H9 (cell line): ENCODE measurements at regions not wholly inside any gene's neighbourhood (a gene's known extent, or its start where the extent isn't known, plus 50 kb on each side); places are given as distances from the start of the nearest gene placed in this dataset.

Experiments
- DNase-seq: peaks from one replicate; pipeline ENCODE4 v3.0.0-alpha.2; 2017
- H2AFZ ChIP-seq: one replicate; pipeline ENCODE4 v1.6.1; 2013; ENCODE audit warnings: mild to moderate bottlenecking, low read length, control low read depth, moderate library complexity
- H2AK5ac ChIP-seq: 2 replicates; pipeline ENCODE4 v1.6.1; 2013; ENCODE audit warnings: low read length, control low read depth, mixed read lengths; ENCODE audit not compliant: insufficient read length
- H2BK120ac ChIP-seq: one replicate; pipeline ENCODE4 v1.6.1; 2013; ENCODE audit warnings: low read depth, mild to moderate bottlenecking, low read length, control low read depth, inconsistent platforms; ENCODE audit not compliant: poor library complexity, severe bottlenecking
- H2BK12ac ChIP-seq: 2 replicates; pipeline ENCODE4 v1.6.1; 2013; ENCODE audit warnings: low read length, control low read depth, mixed read lengths, low read depth; ENCODE audit not compliant: insufficient read length
- H2BK15ac ChIP-seq: 2 replicates; pipeline ENCODE4 v1.6.1; 2013; ENCODE audit warnings: low read depth, low read length, control low read depth
- H2BK20ac ChIP-seq: one replicate; pipeline ENCODE4 v1.6.1; 2013; ENCODE audit warnings: low read depth, mild to moderate bottlenecking, low read length, control low read depth, inconsistent platforms; ENCODE audit not compliant: poor library complexity, severe bottlenecking
- H2BK5ac ChIP-seq: 2 replicates; pipeline ENCODE4 v1.6.1; 2013; ENCODE audit warnings: low read length, control low read depth, mixed read lengths; ENCODE audit not compliant: insufficient read length
- H3K14ac ChIP-seq: 2 replicates; pipeline ENCODE4 v1.6.1; 2013; ENCODE audit warnings: low read length, control low read depth; ENCODE audit not compliant: insufficient read depth
- H3K18ac ChIP-seq: 2 replicates; pipeline ENCODE4 v1.6.1; 2013; ENCODE audit warnings: low read depth, mild to moderate bottlenecking, mixed read lengths, low read length, control low read depth; ENCODE audit not compliant: insufficient read length
- H3K23ac ChIP-seq: 2 replicates; pipeline ENCODE4 v1.6.1; 2013; ENCODE audit warnings: low read length, control low read depth, mixed read lengths, low read depth; ENCODE audit not compliant: insufficient read length
- H3K23me2 ChIP-seq: 2 replicates; pipeline ENCODE4 v1.6.1; 2013; ENCODE audit warnings: low read depth, mild to moderate bottlenecking, mixed read lengths, low read length, control low read depth; ENCODE audit not compliant: insufficient read length, poor library complexity, severe bottlenecking
- H3K27ac ChIP-seq: 2 replicates; pipeline ENCODE4 v1.5.1; 2013; ENCODE audit warnings: low read length, control low read depth, mixed read lengths, low read depth; ENCODE audit not compliant: insufficient read length
- H3K27me3 ChIP-seq: 2 replicates; pipeline ENCODE4 v1.6.1; 2013; ENCODE audit warnings: low read length, control low read depth, inconsistent platforms; ENCODE audit not compliant: insufficient read depth
- H3K4ac ChIP-seq: 2 replicates; pipeline ENCODE4 v1.6.1; 2013; ENCODE audit warnings: low read depth, mild to moderate bottlenecking, control low read depth, inconsistent platforms, low read length, moderate library complexity
- H3K4me1 ChIP-seq: 2 replicates; pipeline ENCODE4 v1.6.1; 2013; ENCODE audit warnings: low read length, control low read depth, inconsistent platforms; ENCODE audit not compliant: insufficient read depth
- H3K4me2 ChIP-seq: 2 replicates; pipeline ENCODE4 v1.6.1; 2013; ENCODE audit warnings: low read length, control low read depth, mixed read lengths; ENCODE audit not compliant: insufficient read length, insufficient read depth
- H3K56ac ChIP-seq: 2 replicates; pipeline ENCODE4 v1.6.1; 2013; ENCODE audit warnings: low read depth, mild to moderate bottlenecking, mixed read lengths, low read length, control low read depth; ENCODE audit not compliant: insufficient read length
- H3K79me1 ChIP-seq: 2 replicates; pipeline ENCODE4 v1.6.1; 2013; ENCODE audit warnings: low read depth, mild to moderate bottlenecking, moderate library complexity, low read length, control low read depth, inconsistent platforms; ENCODE audit not compliant: insufficient read depth, poor library complexity, severe bottlenecking
- H3K79me2 ChIP-seq: 2 replicates; pipeline ENCODE4 v1.6.1; 2013; ENCODE audit warnings: low read length, control low read depth, inconsistent platforms; ENCODE audit not compliant: insufficient read depth
- H3K9ac ChIP-seq: 2 replicates; pipeline ENCODE4 v1.6.1; 2013; ENCODE audit warnings: low read length, control low read depth, mixed read lengths; ENCODE audit not compliant: insufficient read length; ENCODE audit errors: extremely low read depth
- H3K9me3 ChIP-seq: one replicate; pipeline ENCODE4 v1.6.1; 2013; ENCODE audit warnings: low read depth, low read length, inconsistent platforms; ENCODE audit not compliant: control insufficient read depth
- H3T11ph ChIP-seq: one replicate; pipeline ENCODE4 v1.6.1; 2013; ENCODE audit warnings: mild to moderate bottlenecking, low read length, control low read depth, inconsistent platforms
- H4K20me1 ChIP-seq: one replicate; pipeline ENCODE4 v1.6.1; 2013; ENCODE audit not compliant: control insufficient read depth, insufficient read length, insufficient read depth
- H4K5ac ChIP-seq: 2 replicates; pipeline ENCODE4 v1.6.1; 2013; ENCODE audit warnings: low read depth, mild to moderate bottlenecking, mixed read lengths, low read length, control low read depth; ENCODE audit not compliant: insufficient read length
- H4K8ac ChIP-seq: replicated peaks from 2 replicates; pipeline ENCODE4 v1.6.1; 2013; ENCODE audit warnings: low read length, control low read depth, mixed read lengths, low read depth; ENCODE audit not compliant: insufficient read length
- H4K91ac ChIP-seq: 2 replicates; pipeline ENCODE4 v1.6.1; 2013; ENCODE audit warnings: low read depth, mild to moderate bottlenecking, moderate library complexity, mixed read lengths, low read length, control low read depth; ENCODE audit not compliant: insufficient read length
- H3K27ac Mint-ChIP-seq, 3 experiments: 2 replicates in 2 of 3; 3 replicates in 1 of 3; pipeline ENCODE4 v1.8.0; 2020 to 2021; ENCODE audit warnings: mixed read lengths in 3 of 3, mild to moderate bottlenecking in 1 of 3, moderate library complexity in 1 of 3
- H3K27me3 Mint-ChIP-seq: 2 replicates; pipeline ENCODE4 v1.8.0; 2021; ENCODE audit warnings: low read depth, mild to moderate bottlenecking, moderate library complexity, mixed read lengths
- H3K36me3 Mint-ChIP-seq, 3 experiments: 2 replicates in 2 of 3; 3 replicates in 1 of 3; pipeline ENCODE4 v1.8.0; 2020 to 2021; ENCODE audit warnings: low read depth in 3 of 3, mixed read lengths in 3 of 3; ENCODE audit not compliant: insufficient read depth in 1 of 3
- H3K4me1 Mint-ChIP-seq, 2 experiments: 2 replicates each; pipeline ENCODE4 v1.8.0; 2020; ENCODE audit warnings: mixed read lengths in 2 of 2
- H3K4me3 Mint-ChIP-seq, 2 experiments: 2 replicates in 1 of 2; 3 replicates in 1 of 2; pipeline ENCODE4 v1.8.0; 2020 to 2021; ENCODE audit warnings: mild to moderate bottlenecking in 2 of 2, mixed read lengths in 2 of 2, moderate library complexity in 1 of 2
- H3K9me3 Mint-ChIP-seq, 2 experiments: 2 replicates in 1 of 2; 3 replicates in 1 of 2; pipeline ENCODE4 v1.8.0; 2020; ENCODE audit warnings: mild to moderate bottlenecking in 2 of 2, mixed read lengths in 2 of 2, moderate library complexity in 1 of 2
- WGBS: extraction: QIAGEN DNeasy Blood & Tissue Kit; methylation state at CpG from one replicate; pipeline ENCODE4 v1.1.7; 2013; ENCODE audit warnings: missing lambda C conversion rate, low lambda C conversion rate, mixed read lengths; ENCODE audit not compliant: insufficient read length; ENCODE audit errors: extremely low coverage; 5-methylcytosine and 5-hydroxymethylcytosine counted together
- TF ChIP-seq, protein P1 (sequence below): fragments of 200-600 bp; sonication (generic); conservative IDR thresholded peaks from 3 replicates; pipeline ENCODE4 v1.8.0; 2021; ENCODE audit warnings: antibody characterized with exemption, mild to moderate bottlenecking

DNA sequence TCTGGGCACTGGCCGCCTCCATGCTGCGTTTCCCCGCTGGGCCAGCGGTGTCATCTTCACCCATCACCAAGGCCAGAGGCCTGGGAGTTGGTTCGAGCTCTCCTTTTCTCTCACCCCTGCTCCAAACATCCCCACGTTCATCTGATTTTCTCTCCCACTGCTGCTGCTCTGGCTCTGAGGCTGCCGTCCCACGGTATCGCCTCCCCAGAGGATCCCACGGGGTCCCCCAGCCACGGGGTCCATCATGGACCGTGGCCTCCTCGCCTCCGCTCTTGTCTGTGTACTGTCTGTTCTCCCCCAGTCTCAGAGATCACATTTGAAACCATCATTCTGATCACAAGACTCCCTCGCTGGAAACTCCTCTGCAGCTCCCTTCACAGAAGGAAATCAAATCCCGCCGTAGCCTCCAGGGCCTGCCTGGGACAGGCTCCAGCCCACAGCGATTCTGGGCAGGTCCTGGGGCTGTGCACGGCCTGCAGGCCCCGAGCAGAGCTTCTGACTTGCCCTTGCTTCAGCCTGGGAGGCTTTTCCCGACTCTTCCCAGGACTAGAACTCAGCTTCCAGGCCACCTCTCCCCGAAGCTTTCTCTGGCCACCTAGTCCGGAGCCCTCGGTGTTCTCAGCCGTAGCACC is 64.2 kb downstream of the SOX1 start:
- Mint-ChIP-seq H3K27me3 (peaks cover 62% of the 10 kb centered on the region), H3K27ac (no peak overlapping the region), H3K36me3 (no peaks in the 10 kb centered on the region), H3K4me3 (no peak overlapping the region), H3K9me3 (no peaks in the 10 kb centered on the region; a peak in 2 of 5 replicates), H3K4me1 (0 out of 4 replicates have a peak, but pooled peaks cover 0 to 5% of the 10 kb centered on the region in 2 experiments)
- DNase-seq = no peak
- Histone ChIP-seq H3K18ac (no peak overlapping the region), H3K27me3 (no peaks in the 10 kb centered on the region), H3K79me1 (no peaks in the 10 kb centered on the region), H3K4me1 (no peaks in the 10 kb centered on the region), H4K8ac (no peak overlapping the region), H4K20me1 (no peaks in the 10 kb centered on the region), H4K5ac (no peak overlapping the region), H3K79me2 (no peaks in the 10 kb centered on the region), H3K56ac (no peak overlapping the region), H2AFZ (no peak overlapping the region), H2BK120ac (no peak overlapping the region), H4K91ac (no peak overlapping the region), H3K23me2 (no peaks in the 10 kb centered on the region), H3K4ac (no peak overlapping the region), H3K23ac (no peak overlapping the region), H3K4me2 (no peak overlapping the region), H2AK5ac (no peak overlapping the region), H2BK20ac (no peak overlapping the region), H2BK5ac (no peak overlapping the region), H3T11ph (no peak overlapping the region), H3K27ac (no peak overlapping the region), H3K14ac (no peak overlapping the region; the same call in 1 of the 2 replicates), H3K9me3 (no peaks in the 10 kb centered on the region), H2BK12ac (no peak overlapping the region), H3K9ac (no peak overlapping the region), H2BK15ac (no peak overlapping the region)
- TF ChIP-seq, protein P1, sequence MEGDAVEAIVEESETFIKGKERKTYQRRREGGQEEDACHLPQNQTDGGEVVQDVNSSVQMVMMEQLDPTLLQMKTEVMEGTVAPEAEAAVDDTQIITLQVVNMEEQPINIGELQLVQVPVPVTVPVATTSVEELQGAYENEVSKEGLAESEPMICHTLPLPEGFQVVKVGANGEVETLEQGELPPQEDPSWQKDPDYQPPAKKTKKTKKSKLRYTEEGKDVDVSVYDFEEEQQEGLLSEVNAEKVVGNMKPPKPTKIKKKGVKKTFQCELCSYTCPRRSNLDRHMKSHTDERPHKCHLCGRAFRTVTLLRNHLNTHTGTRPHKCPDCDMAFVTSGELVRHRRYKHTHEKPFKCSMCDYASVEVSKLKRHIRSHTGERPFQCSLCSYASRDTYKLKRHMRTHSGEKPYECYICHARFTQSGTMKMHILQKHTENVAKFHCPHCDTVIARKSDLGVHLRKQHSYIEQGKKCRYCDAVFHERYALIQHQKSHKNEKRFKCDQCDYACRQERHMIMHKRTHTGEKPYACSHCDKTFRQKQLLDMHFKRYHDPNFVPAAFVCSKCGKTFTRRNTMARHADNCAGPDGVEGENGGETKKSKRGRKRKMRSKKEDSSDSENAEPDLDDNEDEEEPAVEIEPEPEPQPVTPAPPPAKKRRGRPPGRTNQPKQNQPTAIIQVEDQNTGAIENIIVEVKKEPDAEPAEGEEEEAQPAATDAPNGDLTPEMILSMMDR = no peak
- no CpG with 5 or more reads among the region's 25 CpGs for WGBS
